ENCODE measurements at regions not wholly inside any gene's neighbourhood (a gene's known extent, or its start where the extent isn't known, plus 50 kb on each side); places are given as distances from the start of the nearest gene placed in this dataset.

GRCh38 chr14:71320107-71320733 is 413.0 kb downstream of the PCNX1 start, which contains the start of gene SIPA1L1:
TSS of gene SIPA1L1 (plus strand) at chr14:71320476.
- WGBS, 2 donors: 1 to 2% methylated on average over 39 to 44 of the region's 52 CpGs
- H3K4me3 ChIP-seq (ENCODE audit: low read depth, poor library complexity, severe bottlenecking): peak within 1 kb of the TSS; percentile 64
- intact Hi-C loops (cut with DNase I; ENCODE audit: low total_unique reads): loop anchor here (10.0 kb wide), 1 partner anchor 405 kb away; no protein-coding TSS in a partner anchor
- TF ChIP-seq CTCF (IDR thresholded peaks at IDR 0.05): no peak
- TF ChIP-seq POLR2A (IDR thresholded peaks at IDR 0.05): peak in 1 of 2 donors; percentile 69
- peak; percentile 96 to 99 for DNase-seq (ENCODE audit: low spot score in 2 of 2)

GRCh38 chr14:71320734-71321573 is 413.7 kb downstream of the PCNX1 start:
- TF ChIP-seq CTCF (IDR thresholded peaks at IDR 0.05): no peak
- 0 to 1% methylated on average over 2 to 18 of the region's 96 CpGs for WGBS, 2 donors
- peak overlapping the region; percentile 64 for H3K4me3 ChIP-seq (ENCODE audit: low read depth, poor library complexity, severe bottlenecking)
- DNase-seq (ENCODE audit: low spot score in 2 of 2): peak; percentile 31 to 91
- intact Hi-C loops (cut with DNase I; ENCODE audit: low total_unique reads): loop anchor here (10.0 kb wide), 1 partner anchor 404 kb away; no protein-coding TSS in a partner anchor

GRCh38 chr14:71321574-71322315 is 414.5 kb downstream of the PCNX1 start:
- intact Hi-C loops (cut with DNase I; ENCODE audit: low total_unique reads): loop anchor here (10.0 kb wide), 1 partner anchor 403 kb away; no protein-coding TSS in a partner anchor
- TF ChIP-seq POLR2A (IDR thresholded peaks at IDR 0.05) (no peak), CTCF (IDR thresholded peaks at IDR 0.05) (no peak)
- WGBS, 2 donors: 1 to 2% methylated on average over 25 of the region's 25 CpGs
- DNase-seq (ENCODE audit: low spot score in 2 of 2): peak in 1 of 2 donors; percentile 27
- peak overlapping the region; percentile 64 for H3K4me3 ChIP-seq (ENCODE audit: low read depth, poor library complexity, severe bottlenecking)

GRCh38 chr14:71322655-71323250 is 415.5 kb downstream of the PCNX1 start:
- WGBS, 2 donors: 44 to 45% methylated on average over 2 of the region's 2 CpGs
- intact Hi-C loops (cut with DNase I; ENCODE audit: low total_unique reads): loop anchor here (10.0 kb wide), 1 partner anchor 402 kb away; no protein-coding TSS in a partner anchor
- H3K4me3 ChIP-seq (ENCODE audit: low read depth, poor library complexity, severe bottlenecking): no peak overlapping the region
- TF ChIP-seq POLR2A (IDR thresholded peaks at IDR 0.05) (no peak), CTCF (IDR thresholded peaks at IDR 0.05) (no peak)
- no peak for DNase-seq (ENCODE audit: low spot score in 2 of 2)

GRCh38 chr14:71324767-71325272 is 417.6 kb downstream of the PCNX1 start:
- H3K4me3 ChIP-seq (ENCODE audit: low read depth, poor library complexity, severe bottlenecking): no peak overlapping the region
- TF ChIP-seq POLR2A (IDR thresholded peaks at IDR 0.05): no peak
- no peak for TF ChIP-seq CTCF (IDR thresholded peaks at IDR 0.05)
- intact Hi-C loops (cut with DNase I; ENCODE audit: low total_unique reads): loop anchor here (10.0 kb wide), 1 partner anchor 400 kb away; no protein-coding TSS in a partner anchor
- no peak for DNase-seq (ENCODE audit: low spot score in 2 of 2)
- WGBS, 2 donors: 63 to 71% methylated on average over 6 of the region's 6 CpGs

Data from lower leg skin (tissue), 4 donors.